22Rv1 (cell line): ENCODE measurements at regions not wholly inside any gene's neighbourhood (a gene's known extent, or its start where the extent isn't known, plus 50 kb on each side); places are given as distances from the start of the nearest gene placed in this dataset.

ENCODE experiments used
- CTCF ChIP-seq: fragments of 450-650 bp; IDR thresholded peaks from 2 replicates; pipeline ENCODE4 v1.5.1; 2017; ENCODE audit warnings: mild to moderate bottlenecking
- ZFX ChIP-seq: fragments of 450-650 bp; IDR thresholded peaks from 2 replicates; pipeline ENCODE4 v1.6.1; 2017; ENCODE audit warnings: antibody characterized with exemption, borderline replicate concordance

- TF ChIP-seq CTCF: no peak
- no peak for TF ChIP-seq ZFX
Observed at GRCh38 chrX:39832211-39832610, 265.5 kb downstream of the BCOR start.
